IMR-90 (cell line): ENCODE measurements at regions not wholly inside any gene's neighbourhood (a gene's known extent, or its start where the extent isn't known, plus 50 kb on each side); places are given as distances from the start of the nearest gene placed in this dataset.

ENCODE experiments used
- ATAC-seq: fragments of 200-7000 bp; cut with Tn5 transposase; 2 replicates; pipeline ENCODE4 v1.9.1; 2020; ENCODE audit warnings: low read depth, mild to moderate bottlenecking, moderate library complexity
- BruUV-seq: library from RNA; stranded (reverse); fragments of 400-500 nt; replicated peaks from 2 replicates; lab custom pipeline; 2021; lab: Mats Ljungman, UMichigan
- CTCF ChIA-PET: fragments of 300-600 bp; formaldehyde crosslinking; extraction: SDS; loops from one replicate; lab custom pipeline; 2021; ENCODE audit warnings: antibody characterized with exemption; lab: Yijun Ruan, JAX
- POLR2A ChIA-PET: fragments of 300-600 bp; sonication (Branson Sonifier 250); formaldehyde crosslinking; loops from one replicate; lab custom pipeline; 2022; ENCODE audit warnings: antibody characterized with exemption; ENCODE audit not compliant: unreplicated experiment; lab: Charles Lee
- DNase-seq: peaks from one replicate; pipeline ENCODE4 v3.0.0; 2013
- H2AFZ ChIP-seq: replicated peaks from 2 replicates; pipeline ENCODE3; 2013; ENCODE audit warnings: low read length, mild to moderate bottlenecking; ENCODE audit not compliant: poor library complexity
- H2AK5ac ChIP-seq: 2 replicates; pipeline ENCODE4 v1.6.1; 2013; ENCODE audit warnings: low read depth, low read length, inconsistent platforms
- H2AK9ac ChIP-seq: replicated peaks from 2 replicates; pipeline ENCODE3; 2013; ENCODE audit warnings: mild to moderate bottlenecking, low read depth, low read length, moderate library complexity; ENCODE audit not compliant: poor library complexity
- H2BK120ac ChIP-seq: 2 replicates; pipeline ENCODE4 v1.6.1; 2013; ENCODE audit warnings: low read depth, low read length, inconsistent platforms
- H2BK15ac ChIP-seq: 3 replicates; pipeline ENCODE4 v1.6.1; 2013; ENCODE audit warnings: low read depth, low read length, inconsistent platforms
- H2BK20ac ChIP-seq: 2 replicates; pipeline ENCODE4 v1.6.1; 2013; ENCODE audit warnings: low read depth, mild to moderate bottlenecking, inconsistent platforms, low read length, moderate library complexity
- H2BK5ac ChIP-seq: 2 replicates; pipeline ENCODE4 v1.6.1; 2013; ENCODE audit warnings: mild to moderate bottlenecking, low read depth, low read length, inconsistent platforms; ENCODE audit not compliant: poor library complexity, severe bottlenecking
- H3K14ac ChIP-seq: replicated peaks from 2 replicates; pipeline ENCODE4 v1.6.1; 2013; ENCODE audit warnings: low read depth, low read length, inconsistent platforms
- H3K18ac ChIP-seq: 2 replicates; pipeline ENCODE4 v1.6.1; 2013; ENCODE audit warnings: low read depth, low read length, control low read depth
- H3K23ac ChIP-seq: 2 replicates; pipeline ENCODE4 v1.6.1; 2013; ENCODE audit warnings: low read depth, low read length, inconsistent platforms
- H3K27ac ChIP-seq: 2 replicates; pipeline ENCODE4 v1.5.1; 2013; ENCODE audit warnings: mild to moderate bottlenecking, control low read depth, low read length; ENCODE audit not compliant: insufficient read depth
- H3K27me3 ChIP-seq: 2 replicates; pipeline ENCODE4 v1.6.1; 2013; ENCODE audit warnings: low read length; ENCODE audit not compliant: control insufficient read depth, insufficient read depth
- H3K36me3 ChIP-seq: 2 replicates; pipeline ENCODE4 v1.6.1; 2013; ENCODE audit warnings: low read length, mixed read lengths; ENCODE audit not compliant: control insufficient read depth, insufficient read depth
- H3K4ac ChIP-seq: 2 replicates; pipeline ENCODE4 v1.6.1; 2013; ENCODE audit warnings: low read depth, low read length, inconsistent platforms
- H3K4me1 ChIP-seq: 2 replicates; pipeline ENCODE4 v1.6.1; 2013; ENCODE audit warnings: low read length, mixed read lengths; ENCODE audit not compliant: control insufficient read depth, insufficient read depth
- H3K4me2 ChIP-seq: 2 replicates; pipeline ENCODE4 v1.6.1; 2013; ENCODE audit warnings: low read depth, mild to moderate bottlenecking, control low read depth, low read length, moderate library complexity
- H3K4me3 ChIP-seq: 2 replicates; pipeline ENCODE4 v1.5.1; 2013; ENCODE audit warnings: low read depth, mild to moderate bottlenecking, control low read depth, low read length, moderate library complexity; ENCODE audit not compliant: insufficient read depth
- H3K56ac ChIP-seq: 2 replicates; pipeline ENCODE4 v1.6.1; 2013; ENCODE audit warnings: low read length, inconsistent platforms; ENCODE audit not compliant: insufficient read depth; ENCODE audit errors: extremely low read depth
- H3K79me1 ChIP-seq, 2 experiments: 2 replicates each; pipeline ENCODE4 v1.6.1; 2013; ENCODE audit warnings: low read length in 2 of 2, inconsistent platforms in 1 of 2, low read depth in 1 of 2
- H3K9ac ChIP-seq: 2 replicates; pipeline ENCODE4 v1.6.1; 2013; ENCODE audit warnings: low read depth, low read length, control low read depth
- H3K9me1 ChIP-seq: 2 replicates; pipeline ENCODE4 v1.6.1; 2013; ENCODE audit warnings: low read length, inconsistent platforms; ENCODE audit not compliant: insufficient read depth
- H3K9me3 ChIP-seq: 2 replicates; pipeline ENCODE4 v1.6.1; 2013; ENCODE audit warnings: low read length; ENCODE audit not compliant: control insufficient read depth, insufficient read depth
- H4K20me1 ChIP-seq: 2 replicates; pipeline ENCODE4 v1.6.1; 2013; ENCODE audit warnings: low read length, inconsistent platforms; ENCODE audit not compliant: insufficient read depth
- H4K5ac ChIP-seq: 2 replicates; pipeline ENCODE4 v1.6.1; 2013; ENCODE audit warnings: mild to moderate bottlenecking, low read depth, low read length, control low read depth
- H4K8ac ChIP-seq, 2 experiments: 2 replicates each; pipeline ENCODE4 v1.6.1; 2013; ENCODE audit warnings: low read depth in 2 of 2, low read length in 2 of 2, control low read depth in 1 of 2, inconsistent platforms in 1 of 2
- H4K91ac ChIP-seq: 2 replicates; pipeline ENCODE4 v1.6.1; 2013; ENCODE audit warnings: low read depth, low read length, inconsistent platforms; ENCODE audit not compliant: insufficient read depth
- BHLHE40 ChIP-seq: fragments of 150-350 bp; IDR thresholded peaks from 2 replicates; pipeline ENCODE4 v1.6.1; 2016; ENCODE audit warnings: mild to moderate bottlenecking, low read depth, low read length
- CEBPB ChIP-seq: IDR thresholded peaks from 2 replicates; pipeline ENCODE4 v1.6.1; 2012; ENCODE audit warnings: low read depth, low read length, improper control_type of control experiment
- CHD1 ChIP-seq: IDR thresholded peaks from 2 replicates; pipeline ENCODE4 v1.6.1; 2012; ENCODE audit warnings: low read depth, low read length, improper control_type of control experiment
- CTCF ChIP-seq: conservative IDR thresholded peaks from 2 replicates; pipeline ENCODE4 v1.5.1; 2012; ENCODE audit warnings: mild to moderate bottlenecking, low read depth, low read length, improper control_type of control experiment
- ELK1 ChIP-seq: fragments of 150-350 bp; IDR thresholded peaks from 2 replicates; pipeline ENCODE4 v1.6.1; 2016; ENCODE audit warnings: low read depth, mild to moderate bottlenecking, low read length, moderate library complexity, borderline replicate concordance
- FOS ChIP-seq: fragments of 150-350 bp; IDR thresholded peaks from 2 replicates; pipeline ENCODE4 v1.6.1; 2016; ENCODE audit warnings: low read depth, low read length
- MAFK ChIP-seq: IDR thresholded peaks from 2 replicates; pipeline ENCODE4 v1.6.1; 2012; ENCODE audit warnings: low read depth, low read length, improper control_type of control experiment
- MAZ ChIP-seq: IDR thresholded peaks from 2 replicates; pipeline ENCODE4 v1.6.1; 2012; ENCODE audit warnings: low read depth, mild to moderate bottlenecking, low read length, improper control_type of control experiment, moderate library complexity, borderline replicate concordance
- MXI1 ChIP-seq: IDR thresholded peaks from 2 replicates; pipeline ENCODE4 v1.6.1; 2012; ENCODE audit warnings: low read depth, mild to moderate bottlenecking, low read length, moderate library complexity, borderline replicate concordance
- NFE2L2 ChIP-seq: fragments of 150-350 bp; IDR thresholded peaks from 2 replicates; pipeline ENCODE4 v1.6.1; 2016; ENCODE audit warnings: low read depth, mild to moderate bottlenecking, low read length
- POLR2A ChIP-seq: IDR thresholded peaks from 2 replicates; pipeline ENCODE4 v1.6.1; 2012; ENCODE audit warnings: mild to moderate bottlenecking, low read depth, low read length
- RAD21 ChIP-seq: IDR thresholded peaks from 2 replicates; pipeline ENCODE4 v1.6.1; 2012; ENCODE audit warnings: low read length, improper control_type of control experiment
- RCOR1 ChIP-seq: IDR thresholded peaks from 2 replicates; pipeline ENCODE4 v1.6.1; 2012; ENCODE audit warnings: mild to moderate bottlenecking, low read length, improper control_type of control experiment; ENCODE audit not compliant: insufficient replicate concordance
- RFX5 ChIP-seq: IDR thresholded peaks from 2 replicates; pipeline ENCODE4 v1.8.0; 2012; ENCODE audit warnings: low read depth, mild to moderate bottlenecking, low read length, moderate library complexity
- SMC3 ChIP-seq: fragments of 150-350 bp; IDR thresholded peaks from 2 replicates; pipeline ENCODE4 v1.6.1; 2016; ENCODE audit warnings: low read depth, mild to moderate bottlenecking, antibody characterized with exemption, low read length, moderate library complexity
- USF2 ChIP-seq: fragments of 150-350 bp; IDR thresholded peaks from 2 replicates; pipeline ENCODE4 v1.6.1; 2017; ENCODE audit warnings: mild to moderate bottlenecking, antibody characterized with exemption, low read length, low read depth
- WGBS, 2 experiments: methylation state at CpG; one replicate each; pipeline versions ENCODE4 v1.1.5 to v1.1.7; 2013; ENCODE audit warnings: missing lambda C conversion rate in 2 of 2; ENCODE audit not compliant: insufficient read length in 1 of 2; ENCODE audit errors: extremely low coverage in 2 of 2; 5-methylcytosine and 5-hydroxymethylcytosine counted together
- dilution Hi-C: fragments of 300-500 bp; cut with HindIII; formaldehyde crosslinking; loops from one replicate; pipeline ENCODE4 v1.14.3; 2018; ENCODE audit warnings: low sequenced_read_pairs; ENCODE audit not compliant: unreplicated experiment
- in situ Hi-C: fragments of 300-500 bp; cut with MboI; formaldehyde crosslinking; loops from 3 replicates; pipeline ENCODE4 v1.14.3; 2019; ENCODE audit warnings: low sequenced_read_pairs, inconsistent platforms, mixed read lengths
- intact Hi-C: fragments of 100-400 bp; cut with micrococcal nuclease; formaldehyde crosslinking; loops from 2 replicates; pipeline ENCODE4 v1.10.0; 2022

GRCh38 chr5:13382232-13382631 is 562.3 kb downstream of the DNAH5 start:
- 13% methylated on average over 2 of the region's 3 CpGs; no CpG with 5 or more reads in 1 of the 2 experiments for WGBS, 2 experiments
- no TSS peak for BruUV-seq
- Histone ChIP-seq H2BK20ac (no peak overlapping the region), H3K4me1 (no peaks in the 10 kb centered on the region), H3K56ac (no peak overlapping the region), H3K27ac (no peak overlapping the region), H2AFZ (no peak overlapping the region), H3K4me3 (no peak overlapping the region), H3K4ac (no peak overlapping the region), H4K20me1 (no peaks in the 10 kb centered on the region), H3K79me1 (no peaks in the 10 kb centered on the region), H3K4me2 (no peak overlapping the region), H3K23ac (no peak overlapping the region), H2AK9ac (no peak overlapping the region), H3K9me1 (no peaks in the 10 kb centered on the region), H3K36me3 (no peaks in the 10 kb centered on the region), H3K18ac (no peak overlapping the region), H4K91ac (no peak overlapping the region), H3K9ac (no peak overlapping the region), H3K9me3 (no peaks in the 10 kb centered on the region; the same call in 1 of the 2 replicates), H4K5ac (no peak overlapping the region), H2BK120ac (no peak overlapping the region), H3K14ac (no peak overlapping the region), H2AK5ac (no peak overlapping the region), H2BK5ac (no peak overlapping the region), H2BK15ac (no peak overlapping the region), H4K8ac (no peak overlapping the region), H3K27me3 (no peaks in the 10 kb centered on the region)
- intact Hi-C loops (no loop called here), dilution Hi-C loops (no loop called here), in situ Hi-C loops (no loop called here)
- TF ChIP-seq ELK1 (no peak), FOS (no peak), MAZ (no peak), CTCF (no peak), POLR2A (no peak), USF2 (no peak), MAFK (no peak), CHD1 (no peak), MXI1 (no peak), NFE2L2 (no peak), CEBPB (no peak), RFX5 (no peak), BHLHE40 (no peak), SMC3 (no peak), RAD21 (no peak), RCOR1 (no peak)
- DNase-seq (no peak), ATAC-seq (no peak)
- POLR2A ChIA-PET, result no interaction called here
- CTCF ChIA-PET, result no interaction called here
